Endodermal cell (in vitro differentiated cells): ENCODE measurements at regions not wholly inside any gene's neighbourhood (a gene's known extent, or its start where the extent isn't known, plus 50 kb on each side); places are given as distances from the start of the nearest gene placed in this dataset.

ENCODE experiments used
- DNase-seq: peaks from one replicate; pipeline ENCODE4 v3.0.0-alpha.2; 2017
- H3K27ac ChIP-seq: 2 replicates; pipeline ENCODE4 v1.5.1; 2013; ENCODE audit warnings: mild to moderate bottlenecking, low read depth, low read length, moderate library complexity
- H3K27me3 ChIP-seq: 2 replicates; pipeline ENCODE4 v1.6.1; 2013; ENCODE audit warnings: mild to moderate bottlenecking, low read length, moderate library complexity; ENCODE audit not compliant: insufficient read depth, control insufficient read depth, poor library complexity, severe bottlenecking
- H3K36me3 ChIP-seq: 2 replicates; pipeline ENCODE4 v1.7.0; 2013; ENCODE audit warnings: mild to moderate bottlenecking, low read length, moderate library complexity; ENCODE audit not compliant: control insufficient read depth, insufficient read depth
- H3K4me1 ChIP-seq: one replicate; pipeline ENCODE4 v1.7.0; 2013; ENCODE audit warnings: low read length; ENCODE audit not compliant: control insufficient read depth, insufficient read depth
- H3K4me3 ChIP-seq: 2 replicates; pipeline ENCODE4 v1.5.1; 2013; ENCODE audit warnings: mild to moderate bottlenecking, low read length, moderate library complexity
- H3K9ac ChIP-seq: 2 replicates; pipeline ENCODE4 v1.6.1; 2013; ENCODE audit warnings: mild to moderate bottlenecking, low read length, moderate library complexity; ENCODE audit not compliant: poor library complexity, severe bottlenecking; ENCODE audit errors: extremely low read depth
- H3K9me3 ChIP-seq: 2 replicates; pipeline ENCODE4 v1.6.1; 2013; ENCODE audit warnings: mild to moderate bottlenecking, low read length, moderate library complexity; ENCODE audit not compliant: control insufficient read depth
- H3K27ac Mint-ChIP-seq: 2 replicates; pipeline ENCODE4 v1.8.0; 2020; ENCODE audit warnings: mixed read lengths
- H3K27me3 Mint-ChIP-seq: 2 replicates; pipeline ENCODE4 v1.8.0; 2021; ENCODE audit warnings: mild to moderate bottlenecking, mixed read lengths; ENCODE audit not compliant: insufficient read depth
- H3K36me3 Mint-ChIP-seq: 2 replicates; pipeline ENCODE4 v1.8.0; 2020; ENCODE audit warnings: low read depth, mixed read lengths
- H3K4me1 Mint-ChIP-seq: 2 replicates; pipeline ENCODE4 v1.8.0; 2020; ENCODE audit warnings: mixed read lengths
- H3K4me3 Mint-ChIP-seq: 2 replicates; pipeline ENCODE4 v1.8.0; 2020; ENCODE audit warnings: mild to moderate bottlenecking, moderate library complexity, mixed read lengths
- H3K9me3 Mint-ChIP-seq: 2 replicates; pipeline ENCODE4 v1.8.0; 2020; ENCODE audit warnings: mild to moderate bottlenecking, mixed read lengths
- WGBS, 2 experiments: methylation state at CpG; one replicate each; pipeline versions ENCODE4 v1.1.5 to v1.1.7; 2013; ENCODE audit warnings: missing lambda C conversion rate in 2 of 2, mixed read lengths in 1 of 2; ENCODE audit not compliant: insufficient coverage in 1 of 2, insufficient read length in 1 of 2; 5-methylcytosine and 5-hydroxymethylcytosine counted together
- TF ChIP-seq, protein P1 (sequence below): fragments of 200-600 bp; sonication (generic); conservative IDR thresholded peaks from 2 replicates; pipeline ENCODE4 v1.5.0; 2021; ENCODE audit warnings: antibody characterized with exemption, mild to moderate bottlenecking

DNA sequence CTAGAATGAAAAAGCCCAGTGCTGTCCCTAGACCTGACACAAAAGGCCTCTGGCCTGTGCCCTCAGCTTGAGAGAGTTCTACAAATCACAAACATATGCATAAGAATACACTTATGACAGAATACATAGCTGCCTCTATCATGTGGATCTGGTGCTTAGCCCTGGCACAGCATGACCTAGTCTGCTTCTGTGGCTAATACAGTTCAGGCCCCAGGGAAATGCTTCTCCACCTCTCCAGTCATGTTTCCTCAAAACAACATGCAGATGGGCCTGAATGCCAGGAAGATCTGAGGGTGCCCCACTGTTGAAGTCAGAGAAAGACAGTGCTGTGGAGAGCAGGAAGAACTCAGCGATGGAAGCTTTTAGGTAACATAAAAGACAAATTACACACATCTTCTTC, 231.9 kb upstream of the SALL1 start:
- H3K27ac ChIP-seq = no peak overlapping the region
- H3K9me3 Mint-ChIP-seq = no peaks in the 10 kb centered on the region
- H3K36me3 Mint-ChIP-seq = no peaks in the 10 kb centered on the region
- H3K36me3 ChIP-seq = no peaks in the 10 kb centered on the region
- peak; percentile 50 for DNase-seq
- H3K4me3 Mint-ChIP-seq = no peak overlapping the region
- H3K4me3 ChIP-seq = no peak overlapping the region
- no peaks in the 10 kb centered on the region for H3K9me3 ChIP-seq
- peaks cover 38% of the 10 kb centered on the region for H3K4me1 Mint-ChIP-seq
- H3K27me3 Mint-ChIP-seq = no peaks in the 10 kb centered on the region
- no CpG with 5 or more reads among the region's 1 CpG for WGBS, 2 experiments
- no peaks in the 10 kb centered on the region for H3K27me3 ChIP-seq
- TF ChIP-seq, protein P1, sequence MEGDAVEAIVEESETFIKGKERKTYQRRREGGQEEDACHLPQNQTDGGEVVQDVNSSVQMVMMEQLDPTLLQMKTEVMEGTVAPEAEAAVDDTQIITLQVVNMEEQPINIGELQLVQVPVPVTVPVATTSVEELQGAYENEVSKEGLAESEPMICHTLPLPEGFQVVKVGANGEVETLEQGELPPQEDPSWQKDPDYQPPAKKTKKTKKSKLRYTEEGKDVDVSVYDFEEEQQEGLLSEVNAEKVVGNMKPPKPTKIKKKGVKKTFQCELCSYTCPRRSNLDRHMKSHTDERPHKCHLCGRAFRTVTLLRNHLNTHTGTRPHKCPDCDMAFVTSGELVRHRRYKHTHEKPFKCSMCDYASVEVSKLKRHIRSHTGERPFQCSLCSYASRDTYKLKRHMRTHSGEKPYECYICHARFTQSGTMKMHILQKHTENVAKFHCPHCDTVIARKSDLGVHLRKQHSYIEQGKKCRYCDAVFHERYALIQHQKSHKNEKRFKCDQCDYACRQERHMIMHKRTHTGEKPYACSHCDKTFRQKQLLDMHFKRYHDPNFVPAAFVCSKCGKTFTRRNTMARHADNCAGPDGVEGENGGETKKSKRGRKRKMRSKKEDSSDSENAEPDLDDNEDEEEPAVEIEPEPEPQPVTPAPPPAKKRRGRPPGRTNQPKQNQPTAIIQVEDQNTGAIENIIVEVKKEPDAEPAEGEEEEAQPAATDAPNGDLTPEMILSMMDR = no peak
- H3K4me1 ChIP-seq = peaks cover 7% of the 10 kb centered on the region
- H3K27ac Mint-ChIP-seq = no peak overlapping the region
- H3K9ac ChIP-seq = no peak overlapping the region

DNA sequence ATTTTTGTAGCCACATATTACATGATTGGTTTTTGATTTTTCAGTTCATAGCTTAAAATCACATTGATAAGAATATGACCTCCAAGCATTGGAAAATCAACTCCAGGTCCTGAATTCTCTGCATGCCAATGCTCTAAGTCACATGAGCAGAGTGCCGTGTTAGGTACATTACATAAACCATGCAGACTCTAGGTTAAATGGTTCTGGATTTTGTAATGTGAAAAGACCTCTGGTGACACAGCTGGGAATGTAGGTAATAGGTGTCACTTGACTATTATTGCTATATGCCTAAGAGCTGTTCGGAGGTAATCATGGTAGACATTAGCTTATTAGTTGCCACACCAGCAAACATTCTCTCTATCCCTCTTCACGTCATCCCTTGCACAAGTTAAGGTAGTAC, 231.1 kb upstream of the SALL1 start:
- Histone ChIP-seq H3K4me1 (peaks cover 7% of the 10 kb centered on the region), H3K9ac (no peak overlapping the region), H3K27ac (no peak overlapping the region), H3K9me3 (no peaks in the 10 kb centered on the region), H3K36me3 (no peaks in the 10 kb centered on the region), H3K27me3 (no peaks in the 10 kb centered on the region), H3K4me3 (no peak overlapping the region)
- no peak for DNase-seq
- WGBS, 2 experiments = 65 to 86% methylated on average over 1 to 3 of the region's 3 CpGs
- Mint-ChIP-seq H3K9me3 (no peaks in the 10 kb centered on the region), H3K27me3 (no peaks in the 10 kb centered on the region), H3K36me3 (no peaks in the 10 kb centered on the region), H3K4me1 (peaks cover 44% of the 10 kb centered on the region), H3K4me3 (no peak overlapping the region), H3K27ac (no peak overlapping the region)
- TF ChIP-seq, protein P1 = no peak

DNA sequence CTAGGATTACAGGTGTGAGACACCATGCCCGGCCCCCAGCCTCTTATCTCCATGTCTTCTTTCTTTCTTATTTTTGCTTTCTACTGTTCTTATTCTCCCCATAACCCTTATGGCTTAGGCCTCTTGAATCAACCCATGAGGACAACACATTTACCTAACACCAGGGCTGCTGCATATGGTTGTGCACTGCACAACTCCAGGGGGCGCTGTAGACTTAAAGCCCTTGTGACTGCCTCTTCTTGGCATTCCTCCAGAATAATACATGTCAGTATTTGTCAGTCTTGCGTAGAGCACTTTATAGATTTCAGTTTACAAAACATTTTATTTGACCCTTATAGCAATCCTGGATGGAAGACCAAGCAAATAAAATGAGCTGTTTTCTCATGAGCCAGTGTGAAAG, 225.0 kb upstream of the SALL1 start:
- Mint-ChIP-seq H3K9me3 (no peaks in the 10 kb centered on the region), H3K4me1 (peaks cover 11% of the 10 kb centered on the region), H3K36me3 (peaks cover 2% of the 10 kb centered on the region), H3K27me3 (no peaks in the 10 kb centered on the region), H3K4me3 (no peak overlapping the region), H3K27ac (no peak overlapping the region)
- H3K36me3 ChIP-seq = no peaks in the 10 kb centered on the region
- DNase-seq = peak; percentile 33
- H3K9ac ChIP-seq = no peak overlapping the region
- TF ChIP-seq, protein P1 = peak; percentile 60
- H3K9me3 ChIP-seq = no peaks in the 10 kb centered on the region
- H3K4me1 ChIP-seq = no peaks in the 10 kb centered on the region
- no peaks in the 10 kb centered on the region for H3K27me3 ChIP-seq
- no peak overlapping the region for H3K27ac ChIP-seq
- H3K4me3 ChIP-seq = no peak overlapping the region
- WGBS, 2 experiments = 80 to 86% methylated on average over 1 to 3 of the region's 3 CpGs
